ENCODE measurements at regions not wholly inside any gene's neighbourhood (a gene's known extent, or its start where the extent isn't known, plus 50 kb on each side); places are given as distances from the start of the nearest gene placed in this dataset.

DNA sequence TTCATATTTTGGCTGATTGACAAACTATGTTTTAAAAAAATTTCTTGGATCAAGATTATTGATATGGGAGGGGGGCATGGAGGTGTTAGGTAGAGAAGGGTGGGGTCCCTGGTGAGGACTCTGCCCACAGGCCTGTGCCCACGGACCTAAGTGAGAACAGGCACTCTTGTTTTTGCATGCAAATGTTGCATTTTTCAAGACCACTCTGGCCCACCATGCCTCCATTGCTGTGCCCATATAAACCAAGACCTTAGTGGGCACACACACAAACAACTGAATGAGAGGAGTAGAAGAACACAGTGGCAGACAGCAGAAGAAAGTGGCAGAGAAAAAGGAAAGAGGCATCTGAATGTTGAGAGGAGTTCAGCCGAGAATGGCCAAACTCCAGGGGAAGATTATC, 69.6 kb upstream of the ZNF98 start:
- Histone ChIP-seq H2AK5ac (ENCODE audit: low read depth, low read length) (no peak overlapping the region), H2BK120ac (ENCODE audit: low read depth, low read length) (no peak overlapping the region), H2AFZ (replicated peaks; ENCODE audit: low read length, poor library complexity) (no peak overlapping the region), H3K36me3 (ENCODE audit: control insufficient read depth, insufficient read depth, low read length) (no peaks in the 10 kb centered on the region), H4K91ac (ENCODE audit: insufficient read depth, low read depth, low read length) (no peak overlapping the region), H4K5ac (ENCODE audit: low read depth, low read length) (no peak overlapping the region), H2BK5ac (ENCODE audit: low read depth, low read length, poor library complexity, severe bottlenecking) (no peak overlapping the region), H3K56ac (ENCODE audit: extremely low read depth, insufficient read depth, low read length) (no peak overlapping the region), H3K27me3 (ENCODE audit: control insufficient read depth, insufficient read depth, low read length) (no peaks in the 10 kb centered on the region), H2BK15ac (ENCODE audit: low read depth, low read length) (no peak overlapping the region), H3K9ac (ENCODE audit: low read depth, low read length) (no peak overlapping the region), H3K4ac (ENCODE audit: low read depth, low read length) (no peak overlapping the region), H3K14ac (replicated peaks; ENCODE audit: low read depth, low read length) (no peak overlapping the region), H2AK9ac (replicated peaks; ENCODE audit: low read depth, low read length, poor library complexity) (no peak overlapping the region), H3K9me1 (ENCODE audit: insufficient read depth, low read length) (no peaks in the 10 kb centered on the region), H4K8ac (ENCODE audit: low read depth in 2 of 2, low read length in 2 of 2) (no peak overlapping the region), H3K9me3 (ENCODE audit: control insufficient read depth, insufficient read depth, low read length) (peaks cover 25% of the 10 kb centered on the region), H3K79me1 (ENCODE audit: low read depth in 1 of 2, low read length in 2 of 2) (no peaks in the 10 kb centered on the region), H3K18ac (ENCODE audit: low read depth, low read length) (no peak overlapping the region), H3K23ac (ENCODE audit: low read depth, low read length) (no peak overlapping the region), H3K4me2 (ENCODE audit: low read depth, low read length) (no peak overlapping the region), H3K4me1 (ENCODE audit: control insufficient read depth, insufficient read depth, low read length) (no peaks in the 10 kb centered on the region), H4K20me1 (ENCODE audit: insufficient read depth, low read length) (no peaks in the 10 kb centered on the region), H3K4me3 (ENCODE audit: insufficient read depth, low read depth, low read length) (no peak overlapping the region), H2BK20ac (ENCODE audit: low read depth, low read length) (no peak overlapping the region), H3K27ac (ENCODE audit: insufficient read depth, low read length) (no peak overlapping the region)
- ATAC-seq (ENCODE audit: low read depth), result no peak
- dilution Hi-C loops (cut with HindIII; ENCODE audit: low sequenced_read_pairs, unreplicated experiment), result no loop called here
- WGBS, 2 experiments (ENCODE audit: extremely low coverage in 2 of 2, insufficient read length in 1 of 2), result no CpG with 5 or more reads among the region's 2 CpGs
- in situ Hi-C loops (cut with MboI; ENCODE audit: low sequenced_read_pairs), result no loop called here
- no TSS peak for BruUV-seq (replicated peaks)
- ChIA-PET CTCF (no interaction called here), POLR2A (ENCODE audit: unreplicated experiment) (no interaction called here)
- DNase-seq, result no peak
- intact Hi-C loops (cut with micrococcal nuclease), result no loop called here
- TF ChIP-seq, protein P1, sequence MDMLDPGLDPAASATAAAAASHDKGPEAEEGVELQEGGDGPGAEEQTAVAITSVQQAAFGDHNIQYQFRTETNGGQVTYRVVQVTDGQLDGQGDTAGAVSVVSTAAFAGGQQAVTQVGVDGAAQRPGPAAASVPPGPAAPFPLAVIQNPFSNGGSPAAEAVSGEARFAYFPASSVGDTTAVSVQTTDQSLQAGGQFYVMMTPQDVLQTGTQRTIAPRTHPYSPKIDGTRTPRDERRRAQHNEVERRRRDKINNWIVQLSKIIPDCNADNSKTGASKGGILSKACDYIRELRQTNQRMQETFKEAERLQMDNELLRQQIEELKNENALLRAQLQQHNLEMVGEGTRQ (IDR thresholded peaks at IDR 0.05; ENCODE audit: low read depth, low read length), result no peak
- no peak for TF ChIP-seq CEBPB (IDR thresholded peaks at IDR 0.05; ENCODE audit: low read depth, low read length)
- TF ChIP-seq MXI1 (IDR thresholded peaks at IDR 0.05; ENCODE audit: borderline replicate concordance, low read depth, low read length), result no peak
- TF ChIP-seq CHD1 (IDR thresholded peaks at IDR 0.05; ENCODE audit: low read depth, low read length), result no peak
- TF ChIP-seq RAD21 (IDR thresholded peaks at IDR 0.05; ENCODE audit: low read length), result no peak
- no peak for TF ChIP-seq MAZ (IDR thresholded peaks at IDR 0.05; ENCODE audit: borderline replicate concordance, low read depth, low read length)
- TF ChIP-seq FOS (IDR thresholded peaks at IDR 0.05; ENCODE audit: low read depth, low read length), result no peak
- TF ChIP-seq RCOR1 (IDR thresholded peaks at IDR 0.05; ENCODE audit: insufficient replicate concordance, low read length), result no peak
- no peak for TF ChIP-seq RFX5 (IDR thresholded peaks at IDR 0.05; ENCODE audit: low read depth, low read length)
- no peak for TF ChIP-seq MAFK (IDR thresholded peaks at IDR 0.05; ENCODE audit: low read depth, low read length)
- TF ChIP-seq, protein P2, sequence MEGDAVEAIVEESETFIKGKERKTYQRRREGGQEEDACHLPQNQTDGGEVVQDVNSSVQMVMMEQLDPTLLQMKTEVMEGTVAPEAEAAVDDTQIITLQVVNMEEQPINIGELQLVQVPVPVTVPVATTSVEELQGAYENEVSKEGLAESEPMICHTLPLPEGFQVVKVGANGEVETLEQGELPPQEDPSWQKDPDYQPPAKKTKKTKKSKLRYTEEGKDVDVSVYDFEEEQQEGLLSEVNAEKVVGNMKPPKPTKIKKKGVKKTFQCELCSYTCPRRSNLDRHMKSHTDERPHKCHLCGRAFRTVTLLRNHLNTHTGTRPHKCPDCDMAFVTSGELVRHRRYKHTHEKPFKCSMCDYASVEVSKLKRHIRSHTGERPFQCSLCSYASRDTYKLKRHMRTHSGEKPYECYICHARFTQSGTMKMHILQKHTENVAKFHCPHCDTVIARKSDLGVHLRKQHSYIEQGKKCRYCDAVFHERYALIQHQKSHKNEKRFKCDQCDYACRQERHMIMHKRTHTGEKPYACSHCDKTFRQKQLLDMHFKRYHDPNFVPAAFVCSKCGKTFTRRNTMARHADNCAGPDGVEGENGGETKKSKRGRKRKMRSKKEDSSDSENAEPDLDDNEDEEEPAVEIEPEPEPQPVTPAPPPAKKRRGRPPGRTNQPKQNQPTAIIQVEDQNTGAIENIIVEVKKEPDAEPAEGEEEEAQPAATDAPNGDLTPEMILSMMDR (conservative IDR thresholded peaks at IDR 0.05; ENCODE audit: low read depth, low read length), result no peak
- TF ChIP-seq SMC3 (IDR thresholded peaks at IDR 0.05; ENCODE audit: low read depth, low read length), result no peak
- TF ChIP-seq, protein P3, sequence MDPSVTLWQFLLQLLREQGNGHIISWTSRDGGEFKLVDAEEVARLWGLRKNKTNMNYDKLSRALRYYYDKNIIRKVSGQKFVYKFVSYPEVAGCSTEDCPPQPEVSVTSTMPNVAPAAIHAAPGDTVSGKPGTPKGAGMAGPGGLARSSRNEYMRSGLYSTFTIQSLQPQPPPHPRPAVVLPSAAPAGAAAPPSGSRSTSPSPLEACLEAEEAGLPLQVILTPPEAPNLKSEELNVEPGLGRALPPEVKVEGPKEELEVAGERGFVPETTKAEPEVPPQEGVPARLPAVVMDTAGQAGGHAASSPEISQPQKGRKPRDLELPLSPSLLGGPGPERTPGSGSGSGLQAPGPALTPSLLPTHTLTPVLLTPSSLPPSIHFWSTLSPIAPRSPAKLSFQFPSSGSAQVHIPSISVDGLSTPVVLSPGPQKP (IDR thresholded peaks at IDR 0.05; ENCODE audit: borderline replicate concordance, low read depth, low read length), result no peak
- no peak for TF ChIP-seq NFE2L2 (IDR thresholded peaks at IDR 0.05; ENCODE audit: low read depth, low read length)
- no peak for TF ChIP-seq POLR2A (IDR thresholded peaks at IDR 0.05; ENCODE audit: low read depth, low read length)
- TF ChIP-seq BHLHE40 (IDR thresholded peaks at IDR 0.05; ENCODE audit: low read depth, low read length), result no peak
